ENCODE measurements at regions not wholly inside any gene's neighbourhood (a gene's known extent, or its start where the extent isn't known, plus 50 kb on each side); places are given as distances from the start of the nearest gene placed in this dataset.

GRCh38 chr3:72538070-72538745, 310.0 kb downstream of the SHQ1 start:
- no peaks in the 10 kb centered on the region for H3K27me3 ChIP-seq (ENCODE audit: insufficient read depth, low read length)
- peaks cover 11% of the 10 kb centered on the region for H3K4me1 ChIP-seq (ENCODE audit: insufficient read depth, low read length)
- no peaks in the 10 kb centered on the region for H3K9me3 ChIP-seq (ENCODE audit: low read depth, low read length)
- H3K4me3 ChIP-seq (ENCODE audit: low read length): no peak overlapping the region

DNA sequence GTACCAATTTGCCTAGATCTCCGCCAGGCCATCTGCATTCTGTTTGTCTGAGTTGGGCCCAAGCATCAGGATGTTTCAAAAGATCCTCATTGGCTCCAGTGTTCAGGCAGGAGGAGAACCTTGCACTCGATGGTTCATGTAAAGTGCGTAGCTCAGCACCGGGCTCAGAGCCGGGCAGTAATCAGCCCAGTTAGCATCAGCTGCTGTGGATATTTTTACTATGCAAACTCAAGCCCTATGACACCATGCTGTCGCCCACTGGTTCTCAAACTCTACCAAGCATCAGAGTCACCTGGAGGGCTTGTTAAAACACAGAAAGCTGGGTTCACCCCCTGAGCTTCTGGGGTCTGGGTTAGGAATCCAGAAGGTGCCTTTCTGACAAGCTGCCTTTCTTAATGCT, 310.8 kb downstream of the SHQ1 start:
- Histone ChIP-seq H3K4me3 (ENCODE audit: low read length) (no peak overlapping the region), H3K9me3 (ENCODE audit: low read depth, low read length) (no peaks in the 10 kb centered on the region), H3K27me3 (ENCODE audit: insufficient read depth, low read length) (no peaks in the 10 kb centered on the region), H3K4me1 (ENCODE audit: insufficient read depth, low read length) (peaks cover 7% of the 10 kb centered on the region)

DNA sequence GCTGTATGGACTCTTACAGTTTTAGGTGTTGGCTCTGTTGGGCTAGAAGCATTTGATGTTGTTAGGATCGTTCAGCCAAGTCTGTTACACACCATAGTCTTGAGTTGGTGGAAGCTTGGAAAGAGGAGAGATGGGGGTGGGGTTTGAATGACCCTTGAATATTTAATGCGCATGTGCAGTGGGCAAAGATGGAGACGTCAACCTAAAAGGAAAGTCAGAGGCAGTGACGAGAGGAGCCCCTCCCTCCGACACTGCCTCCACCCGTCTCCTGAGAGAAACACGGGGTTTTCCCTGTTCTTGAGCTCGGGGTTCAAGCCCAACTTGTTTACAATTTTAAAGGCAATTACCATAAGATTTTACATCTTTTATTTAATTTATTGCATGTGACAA, 311.4 kb downstream of the SHQ1 start:
- Histone ChIP-seq H3K27me3 (ENCODE audit: insufficient read depth, low read length) (no peaks in the 10 kb centered on the region), H3K9me3 (ENCODE audit: low read depth, low read length) (no peaks in the 10 kb centered on the region), H3K4me3 (ENCODE audit: low read length) (no peak overlapping the region), H3K4me1 (ENCODE audit: insufficient read depth, low read length) (peaks cover 7% of the 10 kb centered on the region)

DNA sequence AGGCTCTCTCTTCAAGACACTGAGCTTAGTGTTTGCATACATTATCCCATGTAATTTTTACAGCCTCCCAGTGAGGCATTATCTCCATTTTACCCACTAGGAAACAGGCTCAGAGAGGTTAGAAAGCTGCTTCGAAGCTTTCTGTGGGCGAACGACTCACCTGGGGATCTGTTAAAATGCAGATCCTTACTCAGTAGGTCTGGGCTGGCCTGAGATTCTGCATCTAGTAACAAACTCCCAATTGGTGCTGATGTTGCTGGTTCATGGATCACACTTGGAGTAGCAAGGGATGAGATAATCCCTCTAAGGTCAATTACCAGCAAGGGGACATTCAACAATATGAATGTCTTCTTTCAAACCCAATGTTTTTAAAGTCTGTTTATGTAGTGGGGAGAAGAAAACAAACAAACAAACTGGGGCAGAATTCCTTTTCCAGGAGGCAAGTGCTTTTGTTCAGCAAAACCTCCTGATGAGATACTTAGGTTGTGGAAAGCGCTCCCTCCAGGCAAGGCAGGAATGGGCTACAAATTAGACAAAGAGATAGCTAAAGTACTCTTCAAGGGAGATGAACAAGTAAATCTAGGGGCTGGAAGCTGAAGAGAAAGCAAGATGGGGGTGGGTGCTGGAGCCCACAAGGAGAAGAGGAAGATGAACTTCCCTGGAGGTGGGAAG, 311.9 kb downstream of the SHQ1 start:
- Histone ChIP-seq H3K4me1 (ENCODE audit: insufficient read depth, low read length) (peaks cover 7% of the 10 kb centered on the region), H3K4me3 (ENCODE audit: low read length) (no peak overlapping the region), H3K9me3 (ENCODE audit: low read depth, low read length) (no peaks in the 10 kb centered on the region)

GRCh38 chr3:72535772-72536171, 312.5 kb downstream of the SHQ1 start:
- Histone ChIP-seq H3K27me3 (ENCODE audit: insufficient read depth, low read length) (no peaks in the 10 kb centered on the region), H3K4me3 (ENCODE audit: low read length) (no peak overlapping the region), H3K9me3 (ENCODE audit: low read depth, low read length) (no peaks in the 10 kb centered on the region), H3K4me1 (ENCODE audit: insufficient read depth, low read length) (peaks cover 7% of the 10 kb centered on the region)

More for the DNA sequence above, 311.9 kb downstream of the SHQ1 start:
- H3K27me3 ChIP-seq (ENCODE audit: insufficient read depth, low read length): no peaks in the 10 kb centered on the region

DNA sequence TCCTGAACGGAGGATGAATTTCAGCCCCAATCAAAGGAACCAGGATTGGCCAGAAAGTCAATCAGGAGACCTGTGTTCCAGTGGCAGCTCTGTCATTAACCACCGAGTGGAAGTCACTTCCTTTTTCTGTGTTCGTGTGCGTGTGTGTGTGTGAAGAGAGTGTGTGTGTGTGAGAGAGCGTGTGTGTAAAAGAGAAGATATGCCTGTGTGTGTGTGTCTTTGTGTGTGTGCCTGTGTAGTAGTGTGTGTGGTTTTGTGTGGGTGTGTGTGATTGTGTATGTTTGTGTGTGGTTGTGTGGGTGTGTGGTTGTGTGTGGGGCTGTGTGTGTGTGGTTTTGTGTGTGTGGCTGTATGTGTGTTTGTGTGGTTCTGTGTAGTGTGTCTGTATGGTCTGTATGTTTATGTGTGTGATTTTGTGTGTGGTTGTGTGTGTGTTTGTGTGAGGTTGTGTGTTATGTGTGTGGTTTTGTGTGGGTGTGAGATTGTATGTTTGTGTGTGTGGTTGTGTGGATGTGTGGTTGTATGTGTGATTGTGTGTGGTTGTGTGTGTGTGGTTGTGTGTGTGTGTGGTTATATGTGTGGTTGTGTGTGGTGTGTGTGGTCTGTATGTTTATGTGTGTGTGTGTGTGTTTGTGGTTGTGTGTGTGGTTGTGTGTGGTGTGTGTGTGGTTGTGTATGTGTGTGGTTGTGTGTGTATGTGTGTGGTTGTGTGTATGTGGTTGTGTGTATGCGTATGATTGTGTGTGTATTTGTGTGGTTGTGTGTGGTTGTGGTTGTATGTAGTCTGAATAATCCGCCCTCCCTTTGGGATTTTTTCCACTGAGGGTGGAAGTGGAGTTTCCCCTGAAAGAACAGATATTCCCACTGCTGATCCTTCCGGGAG, 314.4 kb downstream of the SHQ1 start:
- H3K4me3 ChIP-seq (ENCODE audit: low read length): no peak overlapping the region
- no peaks in the 10 kb centered on the region for H3K9me3 ChIP-seq (ENCODE audit: low read depth, low read length)
- peaks cover 7% of the 10 kb centered on the region for H3K4me1 ChIP-seq (ENCODE audit: insufficient read depth, low read length)
- H3K27me3 ChIP-seq (ENCODE audit: insufficient read depth, low read length): no peaks in the 10 kb centered on the region

GRCh38 chr3:72530426-72530825, 317.8 kb downstream of the SHQ1 start:
- Histone ChIP-seq H3K4me1 (ENCODE audit: insufficient read depth, low read length) (peaks cover 7% of the 10 kb centered on the region), H3K27me3 (ENCODE audit: insufficient read depth, low read length) (no peaks in the 10 kb centered on the region), H3K4me3 (ENCODE audit: low read length) (no peak overlapping the region), H3K9me3 (ENCODE audit: low read depth, low read length) (no peaks in the 10 kb centered on the region)

DNA sequence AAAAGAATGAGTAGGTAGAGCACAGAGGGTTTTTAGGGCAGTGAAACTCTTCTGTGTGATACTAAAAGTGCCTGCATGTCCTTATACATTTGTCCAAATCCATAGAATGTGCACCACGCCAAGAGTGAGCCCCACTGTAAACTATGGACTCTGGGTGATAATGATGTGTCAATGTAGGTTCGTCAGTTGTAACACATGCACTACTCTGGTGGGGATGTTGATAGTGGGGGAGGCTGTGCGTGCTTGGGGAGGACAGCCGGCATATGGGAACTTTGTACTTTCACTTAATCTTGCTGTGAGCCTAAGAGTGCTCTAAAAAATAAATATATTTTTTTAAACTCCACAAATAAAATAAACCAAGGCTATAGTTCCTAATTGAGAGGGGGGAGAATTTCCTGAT, 319.2 kb downstream of the SHQ1 start:
- Histone ChIP-seq H3K4me3 (ENCODE audit: low read length) (no peak overlapping the region), H3K9me3 (ENCODE audit: low read depth, low read length) (no peaks in the 10 kb centered on the region), H3K27me3 (ENCODE audit: insufficient read depth, low read length) (no peaks in the 10 kb centered on the region), H3K4me1 (ENCODE audit: insufficient read depth, low read length) (peaks cover 8% of the 10 kb centered on the region)

DNA sequence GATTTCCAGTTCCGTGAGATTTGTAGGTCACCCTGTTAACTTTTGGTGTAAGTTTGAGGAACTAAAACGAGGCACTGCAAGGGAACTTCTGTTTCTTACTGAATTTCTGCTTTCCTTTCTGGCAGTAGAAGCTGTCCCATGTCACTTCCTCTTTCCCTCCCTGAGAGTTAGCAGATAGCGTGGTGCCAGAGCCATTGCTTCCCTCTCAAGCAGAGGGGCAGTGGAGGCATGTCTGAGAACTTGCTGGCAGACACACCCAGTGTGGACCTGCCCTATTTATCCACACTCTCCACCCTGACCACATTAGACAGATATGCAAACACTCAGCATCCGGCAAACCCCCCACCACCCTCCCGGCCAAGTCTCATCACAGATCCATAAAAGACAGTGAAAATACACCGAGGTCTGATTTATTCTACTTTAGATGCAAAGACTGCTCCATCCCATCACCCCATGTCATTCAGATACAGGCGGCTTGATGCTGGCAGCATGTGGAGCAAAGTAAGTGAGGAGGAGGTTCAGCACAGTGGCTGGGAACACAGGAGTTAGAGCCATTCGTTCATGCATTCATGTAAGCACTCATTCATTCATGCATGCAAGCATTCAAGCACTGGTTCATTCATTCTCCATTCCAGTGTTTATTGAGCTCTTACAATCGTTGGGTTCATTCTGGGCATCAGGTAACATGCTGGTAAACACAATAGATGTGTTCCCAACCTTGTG, 324.7 kb downstream of the SHQ1 start:
- Histone ChIP-seq H3K4me1 (ENCODE audit: insufficient read depth, low read length) (peaks cover 38% of the 10 kb centered on the region), H3K9me3 (ENCODE audit: low read depth, low read length) (no peaks in the 10 kb centered on the region), H3K4me3 (ENCODE audit: low read length) (no peak overlapping the region), H3K27me3 (ENCODE audit: insufficient read depth, low read length) (no peaks in the 10 kb centered on the region)

DNA sequence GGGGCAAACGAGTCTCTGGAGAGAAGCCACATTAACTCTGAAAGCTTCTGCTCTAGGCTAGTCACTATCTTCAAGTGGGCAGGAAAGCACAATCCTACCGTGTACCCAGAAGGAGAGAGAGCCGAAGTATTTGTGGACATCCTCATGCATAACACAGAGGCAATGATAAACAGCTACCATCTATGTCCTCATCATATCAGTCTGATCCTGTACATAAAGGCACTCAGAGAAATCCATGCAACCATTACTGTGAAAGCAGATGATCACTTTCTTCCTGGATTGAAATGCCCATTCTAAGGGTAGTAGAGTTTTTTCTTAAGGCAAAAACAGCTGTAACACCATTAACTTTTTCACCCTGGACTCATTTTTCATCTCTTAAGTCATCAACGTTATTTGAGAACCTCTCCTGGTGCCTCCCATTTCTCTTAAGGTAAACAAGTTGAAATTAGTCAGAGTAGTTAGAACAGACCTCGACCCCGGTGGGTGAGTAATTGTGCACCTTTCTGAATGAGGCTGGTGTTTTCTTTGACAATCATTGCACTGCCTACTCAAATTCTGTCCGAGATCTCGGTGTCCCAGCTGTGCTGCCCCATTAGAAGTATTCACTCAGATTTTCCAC, 327.4 kb downstream of the SHQ1 start:
- H3K27me3 ChIP-seq (ENCODE audit: insufficient read depth, low read length): no peaks in the 10 kb centered on the region
- no peaks in the 10 kb centered on the region for H3K9me3 ChIP-seq (ENCODE audit: low read depth, low read length)
- H3K4me3 ChIP-seq (ENCODE audit: low read length): no peak overlapping the region
- H3K4me1 ChIP-seq (ENCODE audit: insufficient read depth, low read length): peaks cover 38% of the 10 kb centered on the region

GRCh38 chr3:72519946-72520604, 328.2 kb downstream of the SHQ1 start:
- Histone ChIP-seq H3K4me1 (ENCODE audit: insufficient read depth, low read length) (peaks cover 38% of the 10 kb centered on the region), H3K9me3 (ENCODE audit: low read depth, low read length) (no peaks in the 10 kb centered on the region), H3K4me3 (ENCODE audit: low read length) (no peak overlapping the region), H3K27me3 (ENCODE audit: insufficient read depth, low read length) (no peaks in the 10 kb centered on the region)

GRCh38 chr3:72517921-72518424, 330.3 kb downstream of the SHQ1 start:
- H3K4me3 ChIP-seq (ENCODE audit: low read length): no peak overlapping the region
- no peaks in the 10 kb centered on the region for H3K27me3 ChIP-seq (ENCODE audit: insufficient read depth, low read length)
- H3K9me3 ChIP-seq (ENCODE audit: low read depth, low read length): no peaks in the 10 kb centered on the region
- H3K4me1 ChIP-seq (ENCODE audit: insufficient read depth, low read length): peaks cover 26% of the 10 kb centered on the region

GRCh38 chr3:72517336-72517735, 330.9 kb downstream of the SHQ1 start:
- Histone ChIP-seq H3K4me1 (ENCODE audit: insufficient read depth, low read length) (peaks cover 19% of the 10 kb centered on the region), H3K4me3 (ENCODE audit: low read length) (no peak overlapping the region), H3K9me3 (ENCODE audit: low read depth, low read length) (no peaks in the 10 kb centered on the region), H3K27me3 (ENCODE audit: insufficient read depth, low read length) (no peaks in the 10 kb centered on the region)

- Histone ChIP-seq H3K4me1 (ENCODE audit: insufficient read depth, low read length) (peaks cover 10% of the 10 kb centered on the region), H3K27me3 (ENCODE audit: insufficient read depth, low read length) (no peaks in the 10 kb centered on the region), H3K4me3 (ENCODE audit: low read length) (no peak overlapping the region), H3K9me3 (ENCODE audit: low read depth, low read length) (no peaks in the 10 kb centered on the region)
These were observed 331.9 kb downstream of the SHQ1 start for GRCh38 chr3:72516361-72516760.

Data from mononuclear cell (primary cell).